SK-N-SH (cell line): ENCODE measurements at regions not wholly inside any gene's neighbourhood (a gene's known extent, or its start where the extent isn't known, plus 50 kb on each side); places are given as distances from the start of the nearest gene placed in this dataset.

Experiments used
- CTCF ChIA-PET: fragments of 300-600, 350-600 bp; formaldehyde crosslinking; extraction: SDS; loops from one replicate; lab custom pipeline; 2021; lab: Yijun Ruan, JAX
- POLR2A ChIA-PET: fragments of 350-600 bp; sonication (Branson Sonifier 250); formaldehyde crosslinking; extraction: SDS; loops from one replicate; lab custom pipeline; 2020; ENCODE audit warnings: antibody characterized with exemption, inconsistent platforms; lab: Yijun Ruan, JAX
- DNase-seq: peaks from one replicate; pipeline ENCODE4 v3.0.0; 2012
- H2AFZ ChIP-seq: fragments of 200-600 bp; sonication (generic); 2 replicates; pipeline ENCODE4 v1.8.1; 2016; ENCODE audit warnings: antibody characterized with exemption, mild to moderate bottlenecking, low read depth
- H3F3A ChIP-seq: fragments of 200-600 bp; sonication (generic); replicated peaks from 2 replicates; pipeline ENCODE3; 2016; ENCODE audit warnings: antibody characterized with exemption, mild to moderate bottlenecking; ENCODE audit not compliant: insufficient read depth
- H3K27ac ChIP-seq, 2 experiments: fragments of 200-500 bp in 1 of 2; fragments of 200-600 bp in 1 of 2; sonication (Bioruptor generic) in 1 of 2; sonication (generic), shearing (Covaris generic) in 1 of 2; 2 replicates each; pipeline versions ENCODE4 v1.5.1 to v1.6.1; 2014 to 2016; ENCODE audit warnings: low read depth in 2 of 2, inconsistent platforms in 1 of 2, low read length in 1 of 2, mild to moderate bottlenecking in 1 of 2, mixed read lengths in 1 of 2
- H3K27me3 ChIP-seq: fragments of 200-600 bp; sonication (generic), shearing (Covaris generic); 2 replicates; pipeline ENCODE4 v1.6.1; 2016; ENCODE audit warnings: mixed run types; ENCODE audit not compliant: insufficient read depth
- H3K36me3 ChIP-seq, 2 experiments: fragments of 200-500 bp in 1 of 2; fragments of 200-600 bp in 1 of 2; sonication (Bioruptor generic) in 1 of 2; sonication (generic) in 1 of 2; replicated peaks in 1 of 2; 2 replicates each; pipeline versions ENCODE3 to v1.5.1; 2014 to 2016; ENCODE audit warnings: low read length in 1 of 2, mild to moderate bottlenecking in 1 of 2; ENCODE audit not compliant: insufficient read depth in 2 of 2, control insufficient read depth in 1 of 2
- H3K4me1 ChIP-seq, 2 experiments: fragments of 200-500 bp in 1 of 2; fragments of 200-600 bp in 1 of 2; sonication (Bioruptor generic) in 1 of 2; sonication (generic), shearing (Covaris generic) in 1 of 2; 2 replicates each; pipeline versions ENCODE4 v1.5.1 to v1.6.1; 2014 to 2016; ENCODE audit warnings: low read depth in 1 of 2, low read length in 1 of 2, mixed run types in 1 of 2; ENCODE audit not compliant: insufficient read depth in 2 of 2, control insufficient read depth in 1 of 2
- H3K4me2 ChIP-seq: fragments of 200-600 bp; sonication (generic), shearing (Covaris generic); 2 replicates; pipeline ENCODE4 v1.6.1; 2017; ENCODE audit warnings: mixed run types
- H3K4me3 ChIP-seq, 2 experiments: fragments of 200-500 bp in 1 of 2; fragments of 200-600 bp in 1 of 2; sonication (Bioruptor generic) in 1 of 2; sonication (generic), shearing (Covaris generic) in 1 of 2; 2 replicates each; pipeline versions ENCODE4 v1.5.1 to v1.8.1; 2014 to 2016; ENCODE audit warnings: low read depth in 2 of 2, inconsistent platforms in 1 of 2, low read length in 1 of 2, mild to moderate bottlenecking in 1 of 2, mixed read lengths in 1 of 2, moderate library complexity in 1 of 2
- H3K79me2 ChIP-seq: fragments of 200-600 bp; sonication (generic); 2 replicates; pipeline ENCODE4 v1.8.1; 2017; ENCODE audit warnings: mild to moderate bottlenecking; ENCODE audit not compliant: insufficient read depth
- H3K9ac ChIP-seq: fragments of 200-600 bp; sonication (generic); 2 replicates; pipeline ENCODE4 v1.6.1; 2017; ENCODE audit warnings: mixed run types
- H3K9me2 ChIP-seq: fragments of 200-600 bp; sonication (generic); 2 replicates; pipeline ENCODE4 v1.6.1; 2017; ENCODE audit warnings: mixed run types
- H3K9me3 ChIP-seq: fragments of 200-600 bp; sonication (generic); 2 replicates; pipeline ENCODE4 v1.6.1; 2017; ENCODE audit warnings: mixed run types, mild to moderate bottlenecking, moderate library complexity
- H4K20me1 ChIP-seq: fragments of 200-600 bp; sonication (generic); 2 replicates; pipeline ENCODE4 v1.6.1; 2017; ENCODE audit warnings: mild to moderate bottlenecking, mixed run types; ENCODE audit not compliant: insufficient read depth
- EP300 ChIP-seq, 2 experiments: IDR thresholded peaks; 2 replicates each; pipeline versions ENCODE4 v1.4.0 to v1.6.1; 2012; ENCODE audit warnings: borderline replicate concordance in 1 of 2, low read depth in 1 of 2, low read length in 1 of 2
- EZH2phosphoT487 ChIP-seq: fragments of 200-600 bp; sonication (generic); IDR thresholded peaks from 2 replicates; pipeline ENCODE4 v1.6.1; 2017; ENCODE audit warnings: low read depth, mixed run types, mild to moderate bottlenecking, antibody characterized with exemption, moderate library complexity, borderline replicate concordance
- FOXM1 ChIP-seq: IDR thresholded peaks from 2 replicates; pipeline ENCODE4 v1.4.0; 2012; ENCODE audit warnings: low read depth, mild to moderate bottlenecking
- JUND ChIP-seq: IDR thresholded peaks from 2 replicates; pipeline ENCODE4 v1.4.0; 2012
- MEF2A ChIP-seq: IDR thresholded peaks from 2 replicates; pipeline ENCODE4 v1.4.0; 2012; ENCODE audit warnings: low read depth, borderline replicate concordance
- MXI1 ChIP-seq: IDR thresholded peaks from 2 replicates; pipeline ENCODE4 v1.6.1; 2012; ENCODE audit warnings: mild to moderate bottlenecking, low read depth, low read length, improper control_type of control experiment
- NRF1 ChIP-seq: IDR thresholded peaks from 2 replicates; pipeline ENCODE4 v1.6.1; 2012; ENCODE audit warnings: low read depth, mild to moderate bottlenecking, low read length
- POLR2AphosphoS5 ChIP-seq: IDR thresholded peaks from 2 replicates; pipeline ENCODE4 v1.6.1; 2012; ENCODE audit warnings: low read depth, low read length
- RFX5 ChIP-seq: IDR thresholded peaks from 2 replicates; pipeline ENCODE4 v1.6.1; 2012; ENCODE audit warnings: mild to moderate bottlenecking, improper control_type of control experiment, low read length
- TAF1 ChIP-seq: IDR thresholded peaks from 2 replicates; pipeline ENCODE4 v1.6.1; 2012; ENCODE audit warnings: low read depth, mild to moderate bottlenecking, low read length, moderate library complexity, borderline replicate concordance
- TCF12 ChIP-seq: IDR thresholded peaks from 2 replicates; pipeline ENCODE4 v1.4.0; 2012
- USF2 ChIP-seq: fragments of 150-350 bp; IDR thresholded peaks from 2 replicates; pipeline ENCODE4 v1.6.1; 2017; ENCODE audit warnings: antibody characterized with exemption, low read length, low read depth, borderline replicate concordance
- WGBS: methylation state at CpG from one replicate; pipeline ENCODE4 v1.1.6; 2017; ENCODE audit warnings: low lambda C conversion rate; 5-methylcytosine and 5-hydroxymethylcytosine counted together
- TF ChIP-seq, protein P1 (sequence below): IDR thresholded peaks from 2 replicates; pipeline ENCODE4 v1.4.0; 2012; ENCODE audit warnings: low read depth, borderline replicate concordance

GRCh38 chr2:11983401-11983800 is 237.0 kb downstream of the LPIN1 start:
- Histone ChIP-seq H3K36me3 (no peaks in the 10 kb centered on the region), H3K9me3 (no peaks in the 10 kb centered on the region), H2AFZ (no peak overlapping the region), H3K27ac (no peak overlapping the region), H3K4me2 (no peak overlapping the region), H3F3A (no peaks in the 10 kb centered on the region), H3K9ac (no peak overlapping the region), H3K9me2 (no peaks in the 10 kb centered on the region), H3K27me3 (no peaks in the 10 kb centered on the region), H3K4me3 (no peak overlapping the region), H3K4me1 (no peaks in the 10 kb centered on the region; a peak in 1 of 4 replicates), H3K79me2 (no peaks in the 10 kb centered on the region), H4K20me1 (no peaks in the 10 kb centered on the region)
- DNase-seq, result no peak
- ChIA-PET CTCF (interaction anchor here (2.1 to 8.2 kb wide), 2 partner anchors 10 to 14 kb away, joined by 8 to 30 read pairs; no protein-coding TSS in a partner anchor), POLR2A (no interaction called here)
- 77% methylated on average over 4 of the region's 4 CpGs for WGBS
- TF ChIP-seq USF2 (no peak), MEF2A (no peak), EP300 (IDR thresholded peaks at IDR 0.05; ENCODE audit: borderline replicate concordance in 1 of 2, low read depth in 1 of 2, low read length in 1 of 2) (no peak), RFX5 (no peak)

DNA sequence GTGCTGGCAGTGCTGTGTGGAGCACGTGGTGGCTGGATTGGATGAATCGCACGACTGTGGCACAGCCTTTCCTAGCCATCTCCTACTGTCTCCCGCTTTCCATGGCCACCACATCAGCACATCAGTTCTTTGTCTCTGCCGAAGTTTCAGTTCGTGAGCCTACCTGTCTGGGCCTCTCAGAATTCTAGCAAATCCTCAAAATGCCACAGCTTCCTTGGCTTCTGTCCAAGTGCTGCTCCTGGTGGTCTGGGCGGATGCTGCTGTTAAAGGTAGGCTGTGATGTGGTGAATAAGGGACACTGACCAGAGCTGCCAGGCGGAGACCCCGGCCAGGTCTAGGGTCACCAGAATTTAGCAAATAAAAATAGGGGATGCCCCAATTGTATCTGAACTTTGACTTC is 237.4 kb downstream of the LPIN1 start:
- H2AFZ ChIP-seq, result no peak overlapping the region
- H3K4me1 ChIP-seq, result no peaks in the 10 kb centered on the region; a peak in 1 of 4 replicates
- no peak overlapping the region for H3K4me2 ChIP-seq
- no peak overlapping the region for H3K27ac ChIP-seq
- no peaks in the 10 kb centered on the region for H4K20me1 ChIP-seq
- ChIA-PET CTCF (interaction anchor here (2.1 to 8.2 kb wide), 2 partner anchors 9 to 14 kb away, joined by 8 to 30 read pairs; no protein-coding TSS in a partner anchor), POLR2A (no interaction called here)
- H3K9me3 ChIP-seq, result no peaks in the 10 kb centered on the region
- H3K4me3 ChIP-seq, result no peak overlapping the region
- no peak overlapping the region for H3K9ac ChIP-seq
- DNase-seq, result no peak
- no peaks in the 10 kb centered on the region for H3F3A ChIP-seq
- H3K79me2 ChIP-seq, result no peaks in the 10 kb centered on the region
- H3K36me3 ChIP-seq, result no peaks in the 10 kb centered on the region
- H3K9me2 ChIP-seq, result no peaks in the 10 kb centered on the region
- WGBS, result 83% methylated on average over 9 of the region's 9 CpGs
- H3K27me3 ChIP-seq, result no peaks in the 10 kb centered on the region
- TF ChIP-seq FOXM1, result no peak
- TF ChIP-seq NRF1, result no peak
- no peak for TF ChIP-seq TAF1
- no peak for TF ChIP-seq MXI1
- TF ChIP-seq EZH2phosphoT487, result no peak
- no peak for TF ChIP-seq TCF12
- TF ChIP-seq, protein P1, sequence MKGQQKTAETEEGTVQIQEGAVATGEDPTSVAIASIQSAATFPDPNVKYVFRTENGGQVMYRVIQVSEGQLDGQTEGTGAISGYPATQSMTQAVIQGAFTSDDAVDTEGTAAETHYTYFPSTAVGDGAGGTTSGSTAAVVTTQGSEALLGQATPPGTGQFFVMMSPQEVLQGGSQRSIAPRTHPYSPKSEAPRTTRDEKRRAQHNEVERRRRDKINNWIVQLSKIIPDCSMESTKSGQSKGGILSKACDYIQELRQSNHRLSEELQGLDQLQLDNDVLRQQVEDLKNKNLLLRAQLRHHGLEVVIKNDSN, result no peak
- TF ChIP-seq POLR2AphosphoS5, result no peak
- TF ChIP-seq RFX5, result no peak
- no peak for TF ChIP-seq USF2
- no peak for TF ChIP-seq JUND
